GM19043 (cell line): ENCODE measurements at regions not wholly inside any gene's neighbourhood (a gene's known extent, or its start where the extent isn't known, plus 50 kb on each side); places are given as distances from the start of the nearest gene placed in this dataset.
"Not testable (repeated sequence)": the region's sequence is repeated elsewhere in the genome, so short reads cannot be mapped to it uniquely, and the experiment has no call there.

ENCODE experiments used
- ATAC-seq: cut with Tn5 transposase; IDR thresholded peaks from one replicate; pipeline ENCODE4 v1.9.1; 2021; ENCODE audit warnings: low read depth; ENCODE audit not compliant: unreplicated experiment

GRCh38 chr4:65265526-65265925 is 404.8 kb downstream of the EPHA5 start:
- ATAC-seq, result no peak

GRCh38 chr4:65259296-65259695 is 411.0 kb downstream of the EPHA5 start:
- no peak for ATAC-seq

- no peak for ATAC-seq
These were observed 419.4 kb downstream of the EPHA5 start for GRCh38 chr4:65250916-65251315.

GRCh38 chr4:65249111-65249510 is 421.2 kb downstream of the EPHA5 start:
- no peak for ATAC-seq

- ATAC-seq, result no peak
These were observed 428.0 kb downstream of the EPHA5 start for GRCh38 chr4:65242156-65242846.

GRCh38 chr4:65241257-65241997 is 428.9 kb downstream of the EPHA5 start:
- no peak for ATAC-seq

GRCh38 chr4:65234061-65234460 is 436.2 kb downstream of the EPHA5 start:
- ATAC-seq, result no peak

- no peak for ATAC-seq
These were observed 442.7 kb downstream of the EPHA5 start for GRCh38 chr4:65227628-65228027.

GRCh38 chr4:65223601-65224000 is 446.7 kb downstream of the EPHA5 start:
- ATAC-seq, result no peak

GRCh38 chr4:65223074-65223473 is 447.2 kb downstream of the EPHA5 start:
- ATAC-seq, result not testable (repeated sequence)

- ATAC-seq, result no peak
These were observed 453.1 kb downstream of the EPHA5 start for GRCh38 chr4:65217179-65217578.

GRCh38 chr4:65202853-65203236 is 467.4 kb downstream of the EPHA5 start:
- ATAC-seq, result no peak

GRCh38 chr4:65202165-65202852 is 468.0 kb downstream of the EPHA5 start:
- no peak for ATAC-seq

- ATAC-seq, result no peak
These were observed 474.6 kb downstream of the EPHA5 start for GRCh38 chr4:65195666-65196065.

- no peak for ATAC-seq
These were observed 475.3 kb downstream of the EPHA5 start for GRCh38 chr4:65195002-65195401.

- no peak for ATAC-seq
These were observed 476.3 kb downstream of the EPHA5 start for GRCh38 chr4:65193985-65194384.

- ATAC-seq, result no peak
These were observed 479.5 kb downstream of the EPHA5 start for GRCh38 chr4:65190780-65191179.

- no peak for ATAC-seq
These were observed 494.7 kb downstream of the EPHA5 start for GRCh38 chr4:65175585-65175984.

- no peak for ATAC-seq
These were observed 499.3 kb downstream of the EPHA5 start for GRCh38 chr4:65170768-65171514.

- ATAC-seq, result no peak
These were observed 502.6 kb downstream of the EPHA5 start for GRCh38 chr4:65167719-65168118.

GRCh38 chr4:65152205-65152604 is 518.1 kb downstream of the EPHA5 start:
- no peak for ATAC-seq
